ENCODE measurements at regions not wholly inside any gene's neighbourhood (a gene's known extent, or its start where the extent isn't known, plus 50 kb on each side); places are given as distances from the start of the nearest gene placed in this dataset.

DNA sequence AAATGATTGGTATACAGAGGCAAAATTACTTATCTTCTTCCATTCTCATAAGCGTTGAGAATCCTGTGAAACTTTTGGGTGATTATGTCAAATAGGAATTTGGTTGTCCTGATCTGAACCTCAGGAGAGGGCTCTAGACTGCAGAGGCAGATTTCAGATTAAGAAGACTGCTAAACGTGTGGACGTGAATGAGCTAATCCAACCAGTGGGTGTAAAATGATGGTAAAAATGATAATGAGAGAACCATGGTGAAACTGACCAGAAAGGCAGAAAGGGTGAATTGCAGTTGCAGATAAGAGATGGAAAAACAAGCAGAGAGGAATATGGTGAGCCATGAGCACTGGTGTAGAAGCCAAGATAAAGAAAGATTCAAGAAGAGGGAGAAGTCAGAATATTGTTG is 1200.2 kb upstream of the CDH6 start:
- H3K4me3 ChIP-seq = no peak overlapping the region
- H3K36me3 ChIP-seq = no peaks in the 10 kb centered on the region
- H3K9me3 ChIP-seq = peaks cover 2% of the 10 kb centered on the region
- DNase-seq = no peak
- no peaks in the 10 kb centered on the region for H3K27me3 ChIP-seq

- Histone ChIP-seq H3K9me3 (peaks cover 2% of the 10 kb centered on the region), H3K27me3 (no peaks in the 10 kb centered on the region), H3K4me3 (no peak overlapping the region), H3K36me3 (no peaks in the 10 kb centered on the region)
- no peak for DNase-seq
Observed at GRCh38 chr5:29992248-29992647, 1201.2 kb upstream of the CDH6 start.

- peaks cover 2% of the 10 kb centered on the region for H3K9me3 ChIP-seq
- no peaks in the 10 kb centered on the region for H3K36me3 ChIP-seq
- DNase-seq = no peak
- no peak overlapping the region for H3K4me3 ChIP-seq
- no peaks in the 10 kb centered on the region for H3K27me3 ChIP-seq
Observed at GRCh38 chr5:29990681-29991080, 1202.8 kb upstream of the CDH6 start.

- Histone ChIP-seq H3K9me3 (no peaks in the 10 kb centered on the region; the same call in 1 of the 2 replicates), H3K27me3 (no peaks in the 10 kb centered on the region), H3K36me3 (no peaks in the 10 kb centered on the region), H3K4me3 (no peak overlapping the region)
- no peak for DNase-seq
Observed at GRCh38 chr5:29984156-29984540, 1209.3 kb upstream of the CDH6 start.

DNA sequence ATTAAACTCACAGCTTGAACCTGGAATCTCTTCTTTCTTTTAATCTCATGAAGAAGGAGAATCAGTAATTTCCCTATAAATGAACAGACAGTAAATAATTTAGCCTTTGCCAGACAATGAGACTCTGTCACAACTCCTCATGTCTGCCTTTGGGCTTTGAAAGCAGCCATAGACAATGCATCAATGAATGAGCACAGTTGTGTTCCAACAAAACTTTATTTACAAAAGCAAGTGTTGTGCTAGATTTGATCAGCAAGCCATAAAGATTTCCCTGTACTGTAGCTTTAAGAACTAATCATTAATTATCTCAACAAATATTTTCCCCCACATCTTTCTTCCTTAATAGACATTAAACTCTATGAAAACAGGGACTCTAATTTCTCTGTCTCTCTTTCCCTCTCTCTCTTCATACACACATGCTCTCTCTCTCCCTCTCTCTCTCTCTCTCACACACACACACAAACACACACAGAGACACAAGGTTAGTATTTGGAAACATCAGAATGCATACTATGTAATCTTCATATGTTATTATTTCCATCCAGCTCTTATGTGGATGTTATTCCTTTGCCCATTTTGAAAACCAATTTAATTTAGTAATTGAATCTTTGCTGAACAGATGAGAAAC is 1209.8 kb upstream of the CDH6 start:
- Histone ChIP-seq H3K9me3 (no peaks in the 10 kb centered on the region), H3K27me3 (no peaks in the 10 kb centered on the region), H3K36me3 (no peaks in the 10 kb centered on the region), H3K4me3 (no peak overlapping the region)
- DNase-seq = no peak

DNA sequence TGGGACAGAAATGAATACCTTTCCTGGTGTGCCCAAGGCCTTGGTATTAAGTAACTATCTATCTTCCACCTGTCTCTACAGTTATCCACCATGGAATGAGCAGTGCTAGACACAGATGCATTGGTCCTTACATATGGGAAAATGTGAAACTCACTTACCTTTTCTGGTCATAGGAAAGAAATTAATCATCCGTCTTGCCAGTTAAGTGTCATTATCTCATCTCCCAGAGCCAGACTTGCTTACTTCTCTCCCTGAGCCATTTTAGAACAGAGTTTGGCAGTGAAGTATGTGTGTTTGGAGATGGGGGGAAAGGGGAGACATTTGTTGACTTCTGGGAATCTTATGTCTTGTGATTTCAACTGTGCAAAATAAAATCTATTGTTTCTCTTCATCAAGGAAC is 1211.0 kb upstream of the CDH6 start:
- Histone ChIP-seq H3K4me3 (no peak overlapping the region), H3K27me3 (no peaks in the 10 kb centered on the region), H3K9me3 (no peaks in the 10 kb centered on the region), H3K36me3 (no peaks in the 10 kb centered on the region)
- DNase-seq = no peak

GRCh38 chr5:29972597-29972996 is 1220.9 kb upstream of the CDH6 start:
- H3K27me3 ChIP-seq = no peaks in the 10 kb centered on the region
- H3K4me3 ChIP-seq = no peak overlapping the region
- no peaks in the 10 kb centered on the region for H3K36me3 ChIP-seq
- no peaks in the 10 kb centered on the region for H3K9me3 ChIP-seq
- no peak for DNase-seq

DNA sequence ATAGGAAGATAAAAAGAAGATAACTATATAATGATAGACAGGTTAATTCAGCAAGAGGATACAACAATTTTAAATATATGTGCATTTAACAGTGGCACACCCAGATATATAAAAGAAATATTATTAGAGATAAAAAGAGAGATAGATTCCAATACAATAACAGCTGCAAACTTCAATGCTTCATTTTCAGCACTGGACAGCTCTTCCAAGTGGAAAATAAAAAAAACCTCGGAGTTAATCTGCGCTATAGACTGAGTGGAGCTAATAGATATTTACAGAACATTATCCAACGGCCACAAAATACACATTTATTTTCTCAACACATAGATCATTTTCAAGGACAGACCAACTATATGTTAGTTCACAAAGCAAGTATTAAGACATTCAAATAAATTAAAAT is 1229.5 kb upstream of the CDH6 start:
- no peaks in the 10 kb centered on the region for H3K36me3 ChIP-seq
- no peak overlapping the region for H3K4me3 ChIP-seq
- H3K27me3 ChIP-seq = no peaks in the 10 kb centered on the region
- H3K9me3 ChIP-seq = no peaks in the 10 kb centered on the region
- DNase-seq = no peak

DNA sequence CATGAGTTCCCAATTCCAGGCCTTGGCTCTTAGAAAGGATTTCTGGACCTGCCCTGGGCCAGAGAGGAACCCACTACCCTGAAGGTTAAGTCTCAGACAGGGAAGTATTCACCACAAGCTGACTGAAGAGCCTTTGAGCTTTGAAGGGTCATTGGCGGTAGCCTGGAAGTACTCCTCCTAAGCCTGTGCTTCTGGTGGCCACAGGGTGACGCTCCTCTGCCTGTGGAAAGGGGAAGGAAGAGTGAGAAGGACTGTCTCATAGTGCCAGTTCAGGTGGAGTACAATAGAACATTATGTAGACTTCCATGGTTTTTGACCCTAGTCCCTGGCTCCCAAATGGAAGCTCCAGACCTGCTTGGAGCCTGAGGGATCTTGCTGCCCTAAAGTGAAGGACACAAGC is 1233.2 kb upstream of the CDH6 start:
- no peaks in the 10 kb centered on the region for H3K9me3 ChIP-seq
- DNase-seq = no peak
- no peak overlapping the region for H3K4me3 ChIP-seq
- no peaks in the 10 kb centered on the region for H3K27me3 ChIP-seq
- no peaks in the 10 kb centered on the region for H3K36me3 ChIP-seq

GRCh38 chr5:29950416-29951145 is 1242.9 kb upstream of the CDH6 start:
- Histone ChIP-seq H3K36me3 (no peaks in the 10 kb centered on the region), H3K4me3 (no peak overlapping the region), H3K9me3 (no peaks in the 10 kb centered on the region), H3K27me3 (no peaks in the 10 kb centered on the region)
- no peak for DNase-seq

- H3K9me3 ChIP-seq = no peaks in the 10 kb centered on the region
- DNase-seq = no peak
- no peaks in the 10 kb centered on the region for H3K27me3 ChIP-seq
- no peak overlapping the region for H3K4me3 ChIP-seq
- no peaks in the 10 kb centered on the region for H3K36me3 ChIP-seq
Observed at GRCh38 chr5:29949301-29949872, 1244.1 kb upstream of the CDH6 start.

DNA sequence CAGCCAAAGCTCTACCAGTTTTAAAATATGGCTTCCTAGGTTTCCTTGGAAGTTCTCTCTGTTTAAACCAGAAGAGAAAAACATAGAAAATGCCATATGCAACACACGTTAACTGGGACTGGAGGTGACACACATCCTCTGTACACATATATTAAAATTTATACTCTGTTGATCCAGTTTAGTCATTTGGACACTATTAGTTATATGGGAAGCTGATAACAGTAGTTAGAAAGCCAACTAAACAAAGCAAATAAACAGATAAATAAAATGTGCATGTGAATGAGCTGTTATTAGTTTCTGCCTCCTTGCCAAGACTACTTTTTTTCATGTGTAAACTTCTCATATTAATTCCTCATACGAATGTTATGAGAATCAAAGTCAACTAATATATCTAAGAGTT is 1249.2 kb upstream of the CDH6 start:
- Histone ChIP-seq H3K27me3 (no peaks in the 10 kb centered on the region), H3K4me3 (no peak overlapping the region), H3K9me3 (no peaks in the 10 kb centered on the region; the same call in 1 of the 2 replicates), H3K36me3 (no peaks in the 10 kb centered on the region)
- DNase-seq = no peak

DNA sequence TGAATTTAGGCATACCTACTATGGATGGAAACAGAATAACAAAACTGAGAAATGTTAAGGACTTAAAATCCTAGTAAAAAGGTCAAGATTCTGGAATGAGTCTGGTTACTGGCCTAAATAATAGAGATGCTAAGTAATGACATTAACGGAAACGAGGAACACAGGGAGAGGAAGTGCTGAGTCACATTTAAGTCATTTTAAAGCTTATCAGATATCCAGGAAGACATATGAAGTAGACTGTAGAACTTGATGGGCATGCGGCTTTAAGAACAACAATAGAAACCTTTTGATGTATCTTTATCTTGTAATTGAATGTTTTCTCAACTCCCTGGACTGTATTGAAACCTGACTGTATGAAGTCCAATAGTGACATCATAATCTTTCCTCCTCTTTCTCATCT is 1251.4 kb upstream of the CDH6 start:
- Histone ChIP-seq H3K27me3 (no peaks in the 10 kb centered on the region), H3K4me3 (no peak overlapping the region), H3K36me3 (no peaks in the 10 kb centered on the region), H3K9me3 (no peaks in the 10 kb centered on the region; the same call in 1 of the 2 replicates)
- DNase-seq = no peak

DNA sequence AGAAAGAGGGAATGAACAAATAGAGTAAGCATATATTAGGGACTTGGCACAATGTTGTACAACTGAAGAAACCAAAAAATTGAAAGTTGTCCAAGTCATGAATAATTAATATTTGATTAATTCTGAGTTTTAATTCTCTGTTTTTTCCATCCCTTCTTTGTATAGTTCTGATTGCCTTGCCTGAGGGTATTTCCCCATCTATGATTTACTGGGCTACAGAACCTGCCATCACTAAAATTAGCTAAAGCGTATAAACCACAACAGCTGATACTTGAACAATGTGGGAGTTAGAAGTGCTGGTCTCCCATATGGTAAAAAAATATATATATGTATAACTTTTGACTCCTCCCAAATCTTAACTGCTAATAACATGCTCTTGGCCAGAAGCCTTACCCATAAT is 1253.5 kb upstream of the CDH6 start:
- Histone ChIP-seq H3K36me3 (no peaks in the 10 kb centered on the region), H3K27me3 (no peaks in the 10 kb centered on the region), H3K9me3 (no peaks in the 10 kb centered on the region; the same call in 1 of the 2 replicates), H3K4me3 (no peak overlapping the region)
- DNase-seq = no peak

DNA sequence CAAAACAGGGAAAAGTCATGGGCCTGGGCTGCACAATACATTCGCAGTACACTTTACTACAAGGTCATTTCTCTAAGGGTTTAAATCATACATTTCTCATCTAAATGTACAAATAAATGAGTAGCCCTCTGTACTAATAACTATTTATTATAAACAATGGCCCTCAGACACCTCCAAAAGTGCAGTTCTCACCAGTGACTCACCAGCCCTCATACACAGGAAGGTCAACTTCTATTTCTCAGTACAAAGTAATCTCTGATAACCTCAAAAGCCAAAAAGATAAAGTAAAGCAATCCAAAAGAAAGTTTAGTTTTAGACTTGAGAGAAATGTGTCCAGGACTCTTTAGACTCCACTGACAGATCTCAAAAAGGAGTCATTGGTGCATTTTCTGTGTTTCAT is 1258.1 kb upstream of the CDH6 start:
- Histone ChIP-seq H3K36me3 (no peaks in the 10 kb centered on the region), H3K9me3 (no peaks in the 10 kb centered on the region), H3K27me3 (no peaks in the 10 kb centered on the region), H3K4me3 (no peak overlapping the region)
- DNase-seq = peak; percentile 21

- Histone ChIP-seq H3K27me3 (no peaks in the 10 kb centered on the region), H3K4me3 (no peak overlapping the region), H3K9me3 (no peaks in the 10 kb centered on the region), H3K36me3 (no peaks in the 10 kb centered on the region)
- DNase-seq = no peak
Observed at GRCh38 chr5:29930316-29930715, 1263.2 kb upstream of the CDH6 start.

- DNase-seq = no peak
- Histone ChIP-seq H3K36me3 (no peaks in the 10 kb centered on the region), H3K4me3 (no peak overlapping the region), H3K27me3 (no peaks in the 10 kb centered on the region), H3K9me3 (0 out of 2 replicates have a peak, but pooled peaks cover 2% of the 10 kb centered on the region)
Observed at GRCh38 chr5:29924107-29924506, 1269.4 kb upstream of the CDH6 start.

All from MG63 (cell line).